ENCODE measurements at regions not wholly inside any gene's neighbourhood (a gene's known extent, or its start where the extent isn't known, plus 50 kb on each side); places are given as distances from the start of the nearest gene placed in this dataset.

DNA sequence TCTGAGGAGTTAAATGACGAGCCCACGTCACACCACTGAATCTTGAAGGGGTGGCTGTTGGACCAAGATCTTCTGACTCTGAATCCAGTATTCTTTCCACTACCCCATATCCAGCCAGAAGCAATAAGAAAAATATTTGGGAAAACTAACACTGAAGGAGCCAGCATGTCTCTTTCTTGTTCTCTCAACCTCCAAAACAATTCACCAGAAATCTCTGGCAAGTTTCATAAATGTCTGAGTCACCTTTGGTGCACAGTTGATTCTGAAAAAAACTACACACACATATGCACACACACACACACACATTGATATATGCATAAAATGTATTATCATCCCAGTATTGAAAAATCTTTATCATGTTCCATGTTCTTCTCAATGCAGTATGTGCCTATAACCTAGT lies 104.3 kb upstream of the BLID start:
- intact Hi-C loops (cut with micrococcal nuclease), result no loop called here
- no peaks in the 10 kb centered on the region for H3K9me2 ChIP-seq (ENCODE audit: insufficient read depth)
- no peaks in the 10 kb centered on the region for H3K27me3 ChIP-seq (ENCODE audit: insufficient read depth, low read length)
- H3K9ac ChIP-seq (ENCODE audit: low read length), result no peak overlapping the region
- no peaks in the 10 kb centered on the region for H4K20me1 ChIP-seq (ENCODE audit: insufficient read depth)
- H3K27ac ChIP-seq (ENCODE audit: low read depth, low read length), result no peak overlapping the region
- no peak overlapping the region for H3K4me2 ChIP-seq (ENCODE audit: low read length)
- no peaks in the 10 kb centered on the region for H3K36me3 ChIP-seq (ENCODE audit: control insufficient read depth in 1 of 2, insufficient read depth in 2 of 2, low read length in 2 of 2)
- no peaks in the 10 kb centered on the region for H3K79me2 ChIP-seq (ENCODE audit: insufficient read depth, low read length)
- no peak overlapping the region for H3K4me3 ChIP-seq (replicated peaks in 1 of 2; ENCODE audit: low read depth in 1 of 2, low read length in 2 of 2)
- no peak for ATAC-seq
- DNase-seq (ENCODE audit: low read depth, low spot score), result no peak
- no TSS peak for BruUV-seq (replicated peaks)
- CTCF ChIA-PET, result no interaction called here
- H3K9me3 ChIP-seq (ENCODE audit: control insufficient read depth in 1 of 2, insufficient read depth in 1 of 2, low read depth in 1 of 2, low read length in 2 of 2), result no peaks in the 10 kb centered on the region
- RAD21 ChIA-PET (ENCODE audit: low non-redundant PET in 1 of 2, low total read pairs in 2 of 2, uncharacterized antibody in 2 of 2, unreplicated experiment in 2 of 2), result no interaction called here
- H2AFZ ChIP-seq (ENCODE audit: low read depth, low read length, poor library complexity, severe bottlenecking), result no peak overlapping the region
- POLR2A ChIA-PET, result no interaction called here
- TF ChIP-seq TCF7L2 (IDR thresholded peaks at IDR 0.05; ENCODE audit: borderline replicate concordance, extremely low read depth, insufficient read depth, insufficient read length), result no peak
- no peak for TF ChIP-seq SP1 (IDR thresholded peaks at IDR 0.05; ENCODE audit: low read depth)
- H3K4me1 ChIP-seq (ENCODE audit: control insufficient read depth in 1 of 2, insufficient read depth in 2 of 2, low read length in 2 of 2), result peaks cover 0 to 4% of the 10 kb centered on the region in 2 experiments; a peak in 2 of 4 replicates

DNA sequence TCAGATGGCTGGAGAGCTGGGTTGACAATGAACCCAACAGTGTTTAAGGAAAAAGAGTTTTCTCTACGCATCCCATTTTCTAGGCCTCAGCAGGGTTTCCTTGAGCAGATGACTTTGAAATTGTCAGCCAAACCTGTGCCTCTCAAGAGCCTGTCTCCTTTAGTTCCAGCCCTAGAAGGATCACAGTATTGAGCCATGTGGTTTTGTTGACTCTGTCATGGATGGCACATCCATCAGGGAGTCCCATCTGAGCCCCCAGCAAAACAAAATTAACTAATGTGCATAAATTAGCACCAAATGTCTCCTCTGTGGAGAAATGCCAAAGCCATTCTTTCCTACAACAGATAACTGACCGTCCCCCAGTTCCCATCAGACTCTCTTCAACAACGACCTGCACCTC lies 103.8 kb upstream of the BLID start:
- Histone ChIP-seq H3K4me2 (ENCODE audit: low read length) (no peak overlapping the region), H3K79me2 (ENCODE audit: insufficient read depth, low read length) (no peaks in the 10 kb centered on the region), H3K9me2 (ENCODE audit: insufficient read depth) (no peaks in the 10 kb centered on the region), H2AFZ (ENCODE audit: low read depth, low read length, poor library complexity, severe bottlenecking) (no peak overlapping the region), H3K27me3 (ENCODE audit: insufficient read depth, low read length) (no peaks in the 10 kb centered on the region), H3K9me3 (ENCODE audit: control insufficient read depth in 1 of 2, insufficient read depth in 1 of 2, low read depth in 1 of 2, low read length in 2 of 2) (no peaks in the 10 kb centered on the region), H3K27ac (ENCODE audit: low read depth, low read length) (no peak overlapping the region), H3K4me3 (replicated peaks in 1 of 2; ENCODE audit: low read depth in 1 of 2, low read length in 2 of 2) (no peak overlapping the region), H3K9ac (ENCODE audit: low read length) (no peak overlapping the region), H3K4me1 (ENCODE audit: control insufficient read depth in 1 of 2, insufficient read depth in 2 of 2, low read length in 2 of 2) (peaks cover 5 to 9% of the 10 kb centered on the region in 2 experiments; a peak in 3 of 4 replicates), H3K36me3 (ENCODE audit: control insufficient read depth in 1 of 2, insufficient read depth in 2 of 2, low read length in 2 of 2) (no peaks in the 10 kb centered on the region), H4K20me1 (ENCODE audit: insufficient read depth) (no peaks in the 10 kb centered on the region)
- ChIA-PET RAD21 (ENCODE audit: low non-redundant PET in 1 of 2, low total read pairs in 2 of 2, uncharacterized antibody in 2 of 2, unreplicated experiment in 2 of 2) (no interaction called here), CTCF (no interaction called here), POLR2A (no interaction called here)
- TF ChIP-seq, protein P1, sequence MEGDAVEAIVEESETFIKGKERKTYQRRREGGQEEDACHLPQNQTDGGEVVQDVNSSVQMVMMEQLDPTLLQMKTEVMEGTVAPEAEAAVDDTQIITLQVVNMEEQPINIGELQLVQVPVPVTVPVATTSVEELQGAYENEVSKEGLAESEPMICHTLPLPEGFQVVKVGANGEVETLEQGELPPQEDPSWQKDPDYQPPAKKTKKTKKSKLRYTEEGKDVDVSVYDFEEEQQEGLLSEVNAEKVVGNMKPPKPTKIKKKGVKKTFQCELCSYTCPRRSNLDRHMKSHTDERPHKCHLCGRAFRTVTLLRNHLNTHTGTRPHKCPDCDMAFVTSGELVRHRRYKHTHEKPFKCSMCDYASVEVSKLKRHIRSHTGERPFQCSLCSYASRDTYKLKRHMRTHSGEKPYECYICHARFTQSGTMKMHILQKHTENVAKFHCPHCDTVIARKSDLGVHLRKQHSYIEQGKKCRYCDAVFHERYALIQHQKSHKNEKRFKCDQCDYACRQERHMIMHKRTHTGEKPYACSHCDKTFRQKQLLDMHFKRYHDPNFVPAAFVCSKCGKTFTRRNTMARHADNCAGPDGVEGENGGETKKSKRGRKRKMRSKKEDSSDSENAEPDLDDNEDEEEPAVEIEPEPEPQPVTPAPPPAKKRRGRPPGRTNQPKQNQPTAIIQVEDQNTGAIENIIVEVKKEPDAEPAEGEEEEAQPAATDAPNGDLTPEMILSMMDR (IDR thresholded peaks at IDR 0.05 in 2 of 3, conservative IDR thresholded peaks at IDR 0.05 in 1 of 3; ENCODE audit: borderline replicate concordance in 1 of 3, insufficient read depth in 1 of 3, low read depth in 2 of 3, low read length in 2 of 3), result no peak
- no peak for TF ChIP-seq SIN3A (IDR thresholded peaks at IDR 0.05; ENCODE audit: low read depth)
- no peak for TF ChIP-seq CBX3 (IDR thresholded peaks at IDR 0.05; ENCODE audit: low read depth)
- TF ChIP-seq FOSL1 (IDR thresholded peaks at IDR 0.05; ENCODE audit: low read depth), result no peak
- TF ChIP-seq, protein P2, sequence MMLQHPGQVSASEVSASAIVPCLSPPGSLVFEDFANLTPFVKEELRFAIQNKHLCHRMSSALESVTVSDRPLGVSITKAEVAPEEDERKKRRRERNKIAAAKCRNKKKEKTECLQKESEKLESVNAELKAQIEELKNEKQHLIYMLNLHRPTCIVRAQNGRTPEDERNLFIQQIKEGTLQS (IDR thresholded peaks at IDR 0.05), result no peak
- TF ChIP-seq ZNF274 (IDR thresholded peaks at IDR 0.05; ENCODE audit: low read depth, low read length), result no peak
- no peak for TF ChIP-seq YY1 (IDR thresholded peaks at IDR 0.05; ENCODE audit: extremely low read depth, insufficient replicate concordance, low read depth, low read length)
- no peak for TF ChIP-seq POLR2A (IDR thresholded peaks at IDR 0.05; ENCODE audit: borderline replicate concordance, extremely low read depth, insufficient read depth, insufficient read length)
- no peak for TF ChIP-seq ELF1 (IDR thresholded peaks at IDR 0.05; ENCODE audit: borderline replicate concordance, low read depth)
- TF ChIP-seq JUND (IDR thresholded peaks at IDR 0.05), result no peak
- TF ChIP-seq CEBPB (IDR thresholded peaks at IDR 0.05; ENCODE audit: low read depth), result no peak
- TF ChIP-seq, protein P3, sequence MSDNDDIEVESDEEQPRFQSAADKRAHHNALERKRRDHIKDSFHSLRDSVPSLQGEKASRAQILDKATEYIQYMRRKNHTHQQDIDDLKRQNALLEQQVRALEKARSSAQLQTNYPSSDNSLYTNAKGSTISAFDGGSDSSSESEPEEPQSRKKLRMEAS (IDR thresholded peaks at IDR 0.05), result no peak
- TF ChIP-seq TCF7L2 (IDR thresholded peaks at IDR 0.05; ENCODE audit: borderline replicate concordance, extremely low read depth, insufficient read depth, insufficient read length), result no peak
- no peak for TF ChIP-seq RAD21 (IDR thresholded peaks at IDR 0.05; ENCODE audit: low read depth)
- no peak for TF ChIP-seq EZH2 (IDR thresholded peaks at IDR 0.05)
- TF ChIP-seq ZFX (IDR thresholded peaks at IDR 0.05), result no peak
- ATAC-seq, result no peak
- DNase-seq (ENCODE audit: low read depth, low spot score), result no peak
- intact Hi-C loops (cut with micrococcal nuclease), result no loop called here
- BruUV-seq (replicated peaks), result no TSS peak

All from HCT116 (cell line).